ENCODE measurements at regions not wholly inside any gene's neighbourhood (a gene's known extent, or its start where the extent isn't known, plus 50 kb on each side); places are given as distances from the start of the nearest gene placed in this dataset.

DNA sequence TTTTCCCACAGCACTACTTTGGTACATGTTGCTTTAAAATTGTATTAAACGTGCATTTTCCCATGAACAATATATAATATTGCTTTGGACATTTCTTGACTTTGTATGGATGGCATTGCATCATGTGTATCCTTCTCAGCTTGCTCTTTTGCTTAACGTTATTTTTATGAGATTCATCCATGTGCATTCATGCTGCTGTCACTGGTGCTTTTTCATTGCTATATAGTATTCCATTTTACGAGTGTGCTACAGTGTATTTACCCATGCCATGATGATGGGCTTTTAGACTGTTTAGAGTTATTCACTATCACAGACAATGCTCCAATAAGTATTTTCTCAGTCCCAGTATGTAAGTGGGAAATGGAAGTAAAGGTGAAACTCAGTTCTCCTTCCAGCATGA, 195.2 kb upstream of the COX10 start:
- no peak for TF ChIP-seq POLR2AphosphoS5 (IDR thresholded peaks at IDR 0.05; ENCODE audit: insufficient read depth, low read depth, low read length)
- no peak for TF ChIP-seq MYC (IDR thresholded peaks at IDR 0.05; ENCODE audit: low read depth, low read length)
- TF ChIP-seq, protein P1, sequence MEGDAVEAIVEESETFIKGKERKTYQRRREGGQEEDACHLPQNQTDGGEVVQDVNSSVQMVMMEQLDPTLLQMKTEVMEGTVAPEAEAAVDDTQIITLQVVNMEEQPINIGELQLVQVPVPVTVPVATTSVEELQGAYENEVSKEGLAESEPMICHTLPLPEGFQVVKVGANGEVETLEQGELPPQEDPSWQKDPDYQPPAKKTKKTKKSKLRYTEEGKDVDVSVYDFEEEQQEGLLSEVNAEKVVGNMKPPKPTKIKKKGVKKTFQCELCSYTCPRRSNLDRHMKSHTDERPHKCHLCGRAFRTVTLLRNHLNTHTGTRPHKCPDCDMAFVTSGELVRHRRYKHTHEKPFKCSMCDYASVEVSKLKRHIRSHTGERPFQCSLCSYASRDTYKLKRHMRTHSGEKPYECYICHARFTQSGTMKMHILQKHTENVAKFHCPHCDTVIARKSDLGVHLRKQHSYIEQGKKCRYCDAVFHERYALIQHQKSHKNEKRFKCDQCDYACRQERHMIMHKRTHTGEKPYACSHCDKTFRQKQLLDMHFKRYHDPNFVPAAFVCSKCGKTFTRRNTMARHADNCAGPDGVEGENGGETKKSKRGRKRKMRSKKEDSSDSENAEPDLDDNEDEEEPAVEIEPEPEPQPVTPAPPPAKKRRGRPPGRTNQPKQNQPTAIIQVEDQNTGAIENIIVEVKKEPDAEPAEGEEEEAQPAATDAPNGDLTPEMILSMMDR (IDR thresholded peaks at IDR 0.05; ENCODE audit: extremely low read depth in 1 of 2, insufficient read depth in 1 of 2, low read depth in 1 of 2, low read length in 2 of 2) = no peak
- no peak for TF ChIP-seq JUN (IDR thresholded peaks at IDR 0.05; ENCODE audit: borderline replicate concordance, insufficient read depth, insufficient read length, low read depth)
- TF ChIP-seq POLR2A (IDR thresholded peaks at IDR 0.05; ENCODE audit: low read depth, low read length) = no peak
- TF ChIP-seq, protein P2, sequence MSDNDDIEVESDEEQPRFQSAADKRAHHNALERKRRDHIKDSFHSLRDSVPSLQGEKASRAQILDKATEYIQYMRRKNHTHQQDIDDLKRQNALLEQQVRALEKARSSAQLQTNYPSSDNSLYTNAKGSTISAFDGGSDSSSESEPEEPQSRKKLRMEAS (IDR thresholded peaks at IDR 0.05; ENCODE audit: insufficient read depth, insufficient read length) = no peak
- TF ChIP-seq EZH2 (IDR thresholded peaks at IDR 0.05; ENCODE audit: borderline replicate concordance, low read depth, low read length, severe bottlenecking) = no peak

Data from endothelial cell of umbilical vein (primary cell).